H1 (cell line): ENCODE measurements at regions not wholly inside any gene's neighbourhood (a gene's known extent, or its start where the extent isn't known, plus 50 kb on each side); places are given as distances from the start of the nearest gene placed in this dataset.

Experiments
- CTCF ChIA-PET: fragments of 300-600 bp; sonication (Branson Sonifier 250); formaldehyde crosslinking; loops from one replicate; lab custom pipeline; 2021; ENCODE audit not compliant: partially characterized antibody; lab: Charles Lee
- POLR2A ChIA-PET: fragments of 300-600 bp; sonication (Branson Sonifier 250); formaldehyde crosslinking; loops from one replicate; lab custom pipeline; 2021; ENCODE audit warnings: inconsistent platforms; ENCODE audit not compliant: partially characterized antibody; lab: Charles Lee
- DNase-seq, 2 experiments: peaks; one replicate each; pipeline versions ENCODE4 v3.0.0 to v3.0.0-alpha.2; 2010 to 2022; ENCODE audit warnings: low spot score in 2 of 2, low read depth in 1 of 2, mixed read lengths in 1 of 2
- FAIRE-seq: peaks from 2 replicates; lab custom pipeline; 2011; peaks lifted over from hg19 to GRCh38; lab: Jason Lieb, UNC
- H2AFZ ChIP-seq: 2 replicates; pipeline ENCODE4 v1.8.1; 2012; ENCODE audit warnings: low read length, inconsistent platforms
- H2AK5ac ChIP-seq: 2 replicates; pipeline ENCODE4 v1.6.1; 2013; ENCODE audit warnings: low read depth, low read length
- H2BK120ac ChIP-seq: replicated peaks from 2 replicates; pipeline ENCODE3; 2013; ENCODE audit warnings: low read depth, low read length, inconsistent platforms
- H2BK12ac ChIP-seq: 2 replicates; pipeline ENCODE4 v1.6.1; 2013; ENCODE audit warnings: low read depth, low read length
- H2BK15ac ChIP-seq: 2 replicates; pipeline ENCODE4 v1.6.1; 2013; ENCODE audit warnings: low read length
- H2BK20ac ChIP-seq: 2 replicates; pipeline ENCODE4 v1.6.1; 2013; ENCODE audit warnings: low read length
- H2BK5ac ChIP-seq: 2 replicates; pipeline ENCODE4 v1.6.1; 2013; ENCODE audit warnings: low read depth, low read length
- H3K14ac ChIP-seq: 2 replicates; pipeline ENCODE4 v1.6.1; 2013; ENCODE audit warnings: inconsistent platforms; ENCODE audit not compliant: insufficient read length
- H3K18ac ChIP-seq: 2 replicates; pipeline ENCODE4 v1.6.1; 2013; ENCODE audit warnings: low read length; ENCODE audit errors: extremely low read depth
- H3K23ac ChIP-seq: 2 replicates; pipeline ENCODE4 v1.6.1; 2013; ENCODE audit warnings: inconsistent platforms; ENCODE audit not compliant: insufficient read length
- H3K23me2 ChIP-seq: 2 replicates; pipeline ENCODE4 v1.6.1; 2013; ENCODE audit warnings: low read depth, low read length
- H3K27ac ChIP-seq: 2 replicates; pipeline ENCODE4 v1.6.1; 2011; ENCODE audit warnings: low read depth, low read length, inconsistent platforms
- H3K27me3 ChIP-seq, 4 experiments: replicated peaks in 1 of 4; 1 replicate in 1 of 4; 2 replicates in 3 of 4; pipeline versions ENCODE4 v1.6.1 to v1.8.1; 2011 to 2013; ENCODE audit warnings: low read length in 3 of 4, mild to moderate bottlenecking in 3 of 4, inconsistent platforms in 2 of 4, mixed read lengths in 2 of 4, moderate library complexity in 1 of 4; ENCODE audit not compliant: control insufficient read depth in 3 of 4, insufficient read depth in 3 of 4; ENCODE audit errors: extremely low read depth in 1 of 4
- H3K36me3 ChIP-seq, 4 experiments: 2 replicates each; pipeline versions ENCODE4 v1.6.1 to v1.8.1; 2011 to 2013; ENCODE audit warnings: mild to moderate bottlenecking in 4 of 4, low read length in 3 of 4, moderate library complexity in 2 of 4, control low read depth in 1 of 4, inconsistent platforms in 1 of 4; ENCODE audit not compliant: insufficient read depth in 4 of 4, control insufficient read depth in 2 of 4
- H3K4ac ChIP-seq: replicated peaks from 2 replicates; pipeline ENCODE3; 2013; ENCODE audit warnings: low read length, low read depth, mixed read lengths, inconsistent platforms; ENCODE audit not compliant: insufficient read length
- H3K4me1 ChIP-seq, 4 experiments: replicated peaks in 1 of 4; 1 replicate in 1 of 4; 2 replicates in 3 of 4; pipeline versions ENCODE4 v1.6.1 to v1.8.1; 2011 to 2013; ENCODE audit warnings: low read length in 3 of 4, inconsistent platforms in 2 of 4, mixed read lengths in 1 of 4; ENCODE audit not compliant: insufficient read depth in 4 of 4, control insufficient read depth in 3 of 4
- H3K4me2 ChIP-seq, 2 experiments: 2 replicates each; pipeline versions ENCODE4 v1.6.1 to v1.8.1; 2011 to 2013; ENCODE audit warnings: low read depth in 2 of 2, low read length in 2 of 2, control low read depth in 1 of 2, inconsistent platforms in 1 of 2, mild to moderate bottlenecking in 1 of 2; ENCODE audit not compliant: insufficient read depth in 1 of 2
- H3K4me3 ChIP-seq, 4 experiments: fragments of 200-600, 300-600 bp in 1 of 4; sonication (generic), shearing (Covaris generic), sonication (Bioruptor Twin) in 1 of 4; 2 replicates each; pipeline versions ENCODE4 v1.5.1 to v1.8.1; 2011 to 2016; ENCODE audit warnings: low read length in 4 of 4, low read depth in 3 of 4, control low read depth in 2 of 4, inconsistent platforms in 2 of 4, mild to moderate bottlenecking in 2 of 4, mixed read lengths in 1 of 4, moderate library complexity in 1 of 4; ENCODE audit not compliant: insufficient read depth in 2 of 4; ENCODE audit errors: extremely low read depth in 1 of 4
- H3K56ac ChIP-seq: replicated peaks from 2 replicates; pipeline ENCODE3; 2013; ENCODE audit warnings: low read depth, mild to moderate bottlenecking, mixed read lengths, low read length, inconsistent platforms; ENCODE audit not compliant: insufficient read length
- H3K79me1 ChIP-seq: 2 replicates; pipeline ENCODE4 v1.6.1; 2013; ENCODE audit warnings: low read depth, low read length, control low read depth
- H3K79me2 ChIP-seq, 2 experiments: 2 replicates each; pipeline versions ENCODE4 v1.6.1 to v1.8.1; 2012 to 2013; ENCODE audit warnings: low read length in 2 of 2, mild to moderate bottlenecking in 2 of 2, inconsistent platforms in 1 of 2; ENCODE audit not compliant: insufficient read depth in 2 of 2, control insufficient read depth in 1 of 2
- H3K9ac ChIP-seq, 4 experiments: replicated peaks in 1 of 4; 1 replicate in 1 of 4; 2 replicates in 3 of 4; pipeline versions ENCODE4 v1.6.1 to v1.8.1; 2011 to 2013; ENCODE audit warnings: low read depth in 3 of 4, low read length in 3 of 4, control low read depth in 2 of 4, mild to moderate bottlenecking in 2 of 4, moderate library complexity in 2 of 4, inconsistent platforms in 1 of 4; ENCODE audit errors: extremely low read depth in 1 of 4
- H3K9me3 ChIP-seq, 2 experiments: 2 replicates each; pipeline versions ENCODE4 v1.6.1 to v1.8.1; 2012 to 2013; ENCODE audit warnings: mild to moderate bottlenecking in 2 of 2, moderate library complexity in 2 of 2, control low read depth in 1 of 2, inconsistent platforms in 1 of 2, low read depth in 1 of 2, low read length in 1 of 2, mixed read lengths in 1 of 2; ENCODE audit not compliant: insufficient read depth in 2 of 2
- H4K20me1 ChIP-seq, 2 experiments: replicated peaks in 1 of 2; 2 replicates each; pipeline versions ENCODE3 to v1.8.1; 2011 to 2013; ENCODE audit warnings: inconsistent platforms in 2 of 2, low read length in 2 of 2, mild to moderate bottlenecking in 1 of 2; ENCODE audit not compliant: insufficient read depth in 2 of 2, control insufficient read depth in 1 of 2
- H4K5ac ChIP-seq: 2 replicates; pipeline ENCODE4 v1.6.1; 2013; ENCODE audit warnings: low read length, low read depth, mixed read lengths, inconsistent platforms; ENCODE audit not compliant: insufficient read length
- H4K8ac ChIP-seq: 2 replicates; pipeline ENCODE4 v1.8.0; 2013; ENCODE audit warnings: mild to moderate bottlenecking, moderate library complexity, low read length, inconsistent platforms; ENCODE audit not compliant: insufficient read depth; ENCODE audit errors: extremely low read depth
- H4K91ac ChIP-seq: replicated peaks from 2 replicates; pipeline ENCODE3; 2013; ENCODE audit warnings: low read length, mixed read lengths, inconsistent platforms; ENCODE audit not compliant: insufficient read length
- BACH1 ChIP-seq: IDR thresholded peaks from 2 replicates; pipeline ENCODE4 v1.6.1; 2012; ENCODE audit warnings: low read length, improper control_type of control experiment
- BCL11A ChIP-seq, 2 experiments: IDR thresholded peaks; one replicate each; pipeline ENCODE4 v1.6.1; 2011; ENCODE audit warnings: low read depth in 2 of 2, low read length in 2 of 2, mild to moderate bottlenecking in 2 of 2
- EZH2 ChIP-seq: fragments of 200-600 bp; sonication (generic); IDR thresholded peaks from 2 replicates; pipeline ENCODE4 v1.7.1; 2012; ENCODE audit warnings: low read depth, mild to moderate bottlenecking, moderate library complexity, low read length, inconsistent platforms; ENCODE audit not compliant: severe bottlenecking
- RAD21 ChIP-seq, 2 experiments: IDR thresholded peaks in 1 of 2; conservative IDR thresholded peaks in 1 of 2; 2 replicates each; pipeline ENCODE4 v1.6.1; 2011; ENCODE audit warnings: low read depth in 2 of 2, low read length in 2 of 2, improper control_type of control experiment in 1 of 2, inconsistent platforms in 1 of 2, mild to moderate bottlenecking in 1 of 2, moderate library complexity in 1 of 2
- WGBS, 2 experiments: shearing (Covaris generic) in 1 of 2; methylation state at CpG; one replicate each; pipeline versions ENCODE4 v1.1.6 to v1.1.7; 2013 to 2015; ENCODE audit warnings: low lambda C conversion rate in 2 of 2, mixed read lengths in 2 of 2, inconsistent platforms in 1 of 2, low coverage in 1 of 2, missing lambda C conversion rate in 1 of 2; ENCODE audit not compliant: insufficient replicate concordance in 2 of 2, insufficient coverage in 1 of 2, insufficient read length in 1 of 2; ENCODE audit errors: extremely low coverage in 1 of 2, missing lambda C conversion rate in 1 of 2; 5-methylcytosine and 5-hydroxymethylcytosine counted together
- TF ChIP-seq, protein P1 (sequence below), 3 experiments: IDR thresholded peaks; 1 replicate in 2 of 3; 2 replicates in 1 of 3; pipeline versions ENCODE4 v1.5.1 to v1.6.1; 2011; ENCODE audit warnings: low read length in 3 of 3, mild to moderate bottlenecking in 3 of 3, inconsistent platforms in 2 of 3, low read depth in 1 of 3, moderate library complexity in 1 of 3; ENCODE audit not compliant: insufficient read depth in 1 of 3; ENCODE audit errors: control extremely low read depth in 1 of 3

- no peak overlapping the region for H2BK120ac ChIP-seq
- H2AFZ ChIP-seq = no peak overlapping the region
- H2BK12ac ChIP-seq = no peak overlapping the region
- no peak overlapping the region for H3K4ac ChIP-seq
- H2BK15ac ChIP-seq = no peak overlapping the region
- WGBS, 2 experiments = 21% methylated on average over 6 of the region's 6 CpGs; no CpG with 5 or more reads in 1 of the 2 experiments
- H4K20me1 ChIP-seq = no peaks in the 10 kb centered on the region
- H3K4me2 ChIP-seq = no peak overlapping the region
- H3K36me3 ChIP-seq = no peaks in the 10 kb centered on the region
- POLR2A ChIA-PET = no interaction called here
- H4K5ac ChIP-seq = no peak overlapping the region
- no peak overlapping the region for H4K8ac ChIP-seq
- H3K9me3 ChIP-seq = no peaks in the 10 kb centered on the region
- TF ChIP-seq EZH2 = no peak
- TF ChIP-seq RAD21 (IDR thresholded peaks at IDR 0.05 in 1 of 2, conservative IDR thresholded peaks at IDR 0.05 in 1 of 2; ENCODE audit: low read depth in 2 of 2, low read length in 2 of 2) = peak; percentile 88 to 89
- no peak for TF ChIP-seq BCL11A (IDR thresholded peaks at IDR 0.05; ENCODE audit: low read depth in 2 of 2, low read length in 2 of 2)
- no peak for TF ChIP-seq BACH1
- TF ChIP-seq, protein P1, sequence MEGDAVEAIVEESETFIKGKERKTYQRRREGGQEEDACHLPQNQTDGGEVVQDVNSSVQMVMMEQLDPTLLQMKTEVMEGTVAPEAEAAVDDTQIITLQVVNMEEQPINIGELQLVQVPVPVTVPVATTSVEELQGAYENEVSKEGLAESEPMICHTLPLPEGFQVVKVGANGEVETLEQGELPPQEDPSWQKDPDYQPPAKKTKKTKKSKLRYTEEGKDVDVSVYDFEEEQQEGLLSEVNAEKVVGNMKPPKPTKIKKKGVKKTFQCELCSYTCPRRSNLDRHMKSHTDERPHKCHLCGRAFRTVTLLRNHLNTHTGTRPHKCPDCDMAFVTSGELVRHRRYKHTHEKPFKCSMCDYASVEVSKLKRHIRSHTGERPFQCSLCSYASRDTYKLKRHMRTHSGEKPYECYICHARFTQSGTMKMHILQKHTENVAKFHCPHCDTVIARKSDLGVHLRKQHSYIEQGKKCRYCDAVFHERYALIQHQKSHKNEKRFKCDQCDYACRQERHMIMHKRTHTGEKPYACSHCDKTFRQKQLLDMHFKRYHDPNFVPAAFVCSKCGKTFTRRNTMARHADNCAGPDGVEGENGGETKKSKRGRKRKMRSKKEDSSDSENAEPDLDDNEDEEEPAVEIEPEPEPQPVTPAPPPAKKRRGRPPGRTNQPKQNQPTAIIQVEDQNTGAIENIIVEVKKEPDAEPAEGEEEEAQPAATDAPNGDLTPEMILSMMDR (IDR thresholded peaks at IDR 0.05; ENCODE audit: control extremely low read depth in 1 of 3, insufficient read depth in 1 of 3, low read depth in 1 of 3, low read length in 3 of 3) = peak; percentile 43 to 89 (median 71)
- TF ChIP-seq, all 59 proteins: peak for 2
- Histone ChIP-seq H3K27ac (no peak overlapping the region), H3K18ac (no peak overlapping the region), H3K56ac (no peak overlapping the region), H3K4me1 (peaks cover 0 to 3% (median 1%) of the 10 kb centered on the region in 4 experiments; a peak in 3 of 7 replicates), H3K23me2 (no peaks in the 10 kb centered on the region), H4K91ac (no peak overlapping the region), H3K14ac (no peak overlapping the region), H2BK5ac (no peak overlapping the region), H3K4me3 (no peak overlapping the region), H3K23ac (no peak overlapping the region), H3K9ac (no peak overlapping the region), H2AK5ac (no peak overlapping the region), H2BK20ac (no peak overlapping the region), H3K27me3 (no peaks in the 10 kb centered on the region), H3K79me1 (no peaks in the 10 kb centered on the region), H3K79me2 (no peaks in the 10 kb centered on the region)
- FAIRE-seq (peak; percentile 98), DNase-seq (peak in 1 of 2 experiments; percentile 25)
- CTCF ChIA-PET = interaction anchor here (0.5 to 5.4 kb wide), 58 partner anchors 10 to 695 kb away, joined by 3 to 46 read pairs (median 4); no protein-coding TSS in a partner anchor
Observed at GRCh38 chr2:17309741-17310339, 208.4 kb downstream of the RAD51AP2 start.
